Fibroblast of skin of left quadriceps (primary cell): ENCODE measurements at regions not wholly inside any gene's neighbourhood (a gene's known extent, or its start where the extent isn't known, plus 50 kb on each side); places are given as distances from the start of the nearest gene placed in this dataset.

Experiments
- DNase-seq, 2 experiments: peaks; one replicate each; pipeline ENCODE4 v3.0.0-alpha.2; 2013; ENCODE audit warnings: low read depth in 2 of 2

GRCh38 chr18:10217211-10217610 is 237.2 kb upstream of the APCDD1 start:
- DNase-seq = no peak

- no peak for DNase-seq
These were observed 229.1 kb upstream of the APCDD1 start for GRCh38 chr18:10225300-10225699.

- DNase-seq = no peak
These were observed 227.5 kb upstream of the APCDD1 start for GRCh38 chr18:10226971-10227370.

- DNase-seq = no peak
These were observed 226.1 kb upstream of the APCDD1 start for GRCh38 chr18:10228326-10228725.

GRCh38 chr18:10229458-10229857 is 225.0 kb upstream of the APCDD1 start:
- no peak for DNase-seq

GRCh38 chr18:10230072-10230471 is 224.4 kb upstream of the APCDD1 start:
- DNase-seq = peak; percentile 32 to 44

GRCh38 chr18:10231220-10231619 is 223.2 kb upstream of the APCDD1 start:
- no peak for DNase-seq

GRCh38 chr18:10232062-10232461 is 222.4 kb upstream of the APCDD1 start:
- DNase-seq = no peak

- no peak for DNase-seq
These were observed 221.2 kb upstream of the APCDD1 start for GRCh38 chr18:10233082-10233875.

GRCh38 chr18:10234281-10234680 is 220.2 kb upstream of the APCDD1 start:
- no peak for DNase-seq

GRCh38 chr18:10234912-10235660 is 219.3 kb upstream of the APCDD1 start:
- DNase-seq = peak; percentile 79 to 80

- DNase-seq = no peak
These were observed 218.8 kb upstream of the APCDD1 start for GRCh38 chr18:10235661-10235952.

GRCh38 chr18:10239103-10239502 is 215.3 kb upstream of the APCDD1 start:
- peak; percentile 63 to 64 for DNase-seq

GRCh38 chr18:10239991-10240634 is 214.3 kb upstream of the APCDD1 start:
- DNase-seq = no peak

GRCh38 chr18:10240973-10241372 is 213.5 kb upstream of the APCDD1 start:
- no peak for DNase-seq

GRCh38 chr18:10241579-10241978 is 212.9 kb upstream of the APCDD1 start:
- no peak for DNase-seq

GRCh38 chr18:10242936-10243680 is 211.3 kb upstream of the APCDD1 start:
- DNase-seq = no peak

- DNase-seq = no peak
These were observed 210.1 kb upstream of the APCDD1 start for GRCh38 chr18:10244341-10244740.

GRCh38 chr18:10245031-10245845 is 209.2 kb upstream of the APCDD1 start:
- no peak for DNase-seq

GRCh38 chr18:10245846-10246175 is 208.6 kb upstream of the APCDD1 start:
- DNase-seq = no peak

GRCh38 chr18:10247021-10247741 is 207.3 kb upstream of the APCDD1 start:
- no peak for DNase-seq
